Nephron (organoid): ENCODE measurements at regions not wholly inside any gene's neighbourhood (a gene's known extent, or its start where the extent isn't known, plus 50 kb on each side); places are given as distances from the start of the nearest gene placed in this dataset.

Experiments used
- H3K27ac Mint-ChIP-seq, 3 experiments: 2 replicates each; pipeline ENCODE4 v1.8.0; 2020; ENCODE audit warnings: mixed read lengths in 3 of 3, mild to moderate bottlenecking in 2 of 3, moderate library complexity in 1 of 3
- H3K27me3 Mint-ChIP-seq: 2 replicates; pipeline ENCODE4 v1.8.0; 2021; ENCODE audit warnings: low read depth, mild to moderate bottlenecking, moderate library complexity, mixed read lengths
- H3K36me3 Mint-ChIP-seq: 2 replicates; pipeline ENCODE4 v1.8.0; 2020; ENCODE audit warnings: low read depth, mixed read lengths
- H3K4me1 Mint-ChIP-seq: 2 replicates; pipeline ENCODE4 v1.8.0; 2020; ENCODE audit warnings: mixed read lengths
- H3K4me3 Mint-ChIP-seq, 3 experiments: 2 replicates each; pipeline ENCODE4 v1.8.0; 2020; ENCODE audit warnings: mild to moderate bottlenecking in 3 of 3, mixed read lengths in 3 of 3, moderate library complexity in 2 of 3
- H3K9me3 Mint-ChIP-seq: 2 replicates; pipeline ENCODE4 v1.8.0; 2020; ENCODE audit warnings: mixed read lengths
- TF ChIP-seq, protein P1 (sequence below), 3 experiments: fragments of 200-600 bp; sonication (generic); IDR thresholded peaks; one replicate each; pipeline ENCODE4 v1.5.0; 2021; ENCODE audit warnings: antibody characterized with exemption in 3 of 3; ENCODE audit not compliant: unreplicated experiment in 3 of 3

- Mint-ChIP-seq H3K4me1 (no peaks in the 10 kb centered on the region), H3K9me3 (no peaks in the 10 kb centered on the region), H3K27me3 (no peaks in the 10 kb centered on the region), H3K36me3 (no peaks in the 10 kb centered on the region), H3K27ac (no peak overlapping the region), H3K4me3 (no peak overlapping the region)
- TF ChIP-seq, protein P1, sequence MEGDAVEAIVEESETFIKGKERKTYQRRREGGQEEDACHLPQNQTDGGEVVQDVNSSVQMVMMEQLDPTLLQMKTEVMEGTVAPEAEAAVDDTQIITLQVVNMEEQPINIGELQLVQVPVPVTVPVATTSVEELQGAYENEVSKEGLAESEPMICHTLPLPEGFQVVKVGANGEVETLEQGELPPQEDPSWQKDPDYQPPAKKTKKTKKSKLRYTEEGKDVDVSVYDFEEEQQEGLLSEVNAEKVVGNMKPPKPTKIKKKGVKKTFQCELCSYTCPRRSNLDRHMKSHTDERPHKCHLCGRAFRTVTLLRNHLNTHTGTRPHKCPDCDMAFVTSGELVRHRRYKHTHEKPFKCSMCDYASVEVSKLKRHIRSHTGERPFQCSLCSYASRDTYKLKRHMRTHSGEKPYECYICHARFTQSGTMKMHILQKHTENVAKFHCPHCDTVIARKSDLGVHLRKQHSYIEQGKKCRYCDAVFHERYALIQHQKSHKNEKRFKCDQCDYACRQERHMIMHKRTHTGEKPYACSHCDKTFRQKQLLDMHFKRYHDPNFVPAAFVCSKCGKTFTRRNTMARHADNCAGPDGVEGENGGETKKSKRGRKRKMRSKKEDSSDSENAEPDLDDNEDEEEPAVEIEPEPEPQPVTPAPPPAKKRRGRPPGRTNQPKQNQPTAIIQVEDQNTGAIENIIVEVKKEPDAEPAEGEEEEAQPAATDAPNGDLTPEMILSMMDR (IDR thresholded peaks at IDR 0.05; ENCODE audit: unreplicated experiment in 3 of 3) = no peak
Observed at GRCh38 chr14:48842785-48843184, 743.4 kb downstream of the RPS29 start.

GRCh38 chr14:48826058-48826457 lies 760.1 kb downstream of the RPS29 start:
- Mint-ChIP-seq H3K27ac (no peak overlapping the region), H3K36me3 (no peaks in the 10 kb centered on the region), H3K4me3 (no peak overlapping the region), H3K9me3 (no peaks in the 10 kb centered on the region), H3K4me1 (no peaks in the 10 kb centered on the region), H3K27me3 (no peaks in the 10 kb centered on the region)
- TF ChIP-seq, protein P1 (IDR thresholded peaks at IDR 0.05; ENCODE audit: unreplicated experiment in 3 of 3) = no peak

GRCh38 chr14:48814562-48814961 lies 771.6 kb downstream of the RPS29 start:
- H3K9me3 Mint-ChIP-seq = no peaks in the 10 kb centered on the region
- H3K36me3 Mint-ChIP-seq = no peaks in the 10 kb centered on the region
- no peak overlapping the region for H3K27ac Mint-ChIP-seq
- no peaks in the 10 kb centered on the region for H3K4me1 Mint-ChIP-seq
- no peaks in the 10 kb centered on the region for H3K27me3 Mint-ChIP-seq
- no peak overlapping the region for H3K4me3 Mint-ChIP-seq
- TF ChIP-seq, protein P1 (IDR thresholded peaks at IDR 0.05; ENCODE audit: unreplicated experiment in 3 of 3) = no peak

DNA sequence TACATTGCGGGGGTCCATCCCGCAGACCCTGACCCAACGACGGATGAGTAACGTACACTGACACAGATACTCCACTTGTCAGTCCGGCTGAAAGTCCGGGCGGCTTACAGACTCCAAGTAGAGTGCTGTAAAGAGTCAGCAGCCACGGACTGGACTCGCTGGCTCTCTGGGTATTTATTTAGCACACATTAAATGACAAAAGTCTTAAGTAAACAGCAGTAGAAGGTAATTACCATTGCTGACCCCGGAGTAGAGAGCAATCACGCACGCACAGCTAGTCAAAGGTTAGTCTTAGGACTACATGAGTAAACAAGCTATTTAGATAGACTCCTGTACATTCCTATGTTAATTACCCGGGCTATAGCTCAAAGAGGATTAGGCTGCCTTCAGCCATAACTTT lies 780.9 kb downstream of the RPS29 start:
- Mint-ChIP-seq H3K36me3 (peaks cover 4% of the 10 kb centered on the region), H3K9me3 (peaks cover 21% of the 10 kb centered on the region), H3K27ac (no peak overlapping the region), H3K4me1 (no peaks in the 10 kb centered on the region), H3K4me3 (no peak overlapping the region), H3K27me3 (peaks cover 5% of the 10 kb centered on the region)
- TF ChIP-seq, protein P1 (IDR thresholded peaks at IDR 0.05; ENCODE audit: unreplicated experiment in 3 of 3) = no peak

DNA sequence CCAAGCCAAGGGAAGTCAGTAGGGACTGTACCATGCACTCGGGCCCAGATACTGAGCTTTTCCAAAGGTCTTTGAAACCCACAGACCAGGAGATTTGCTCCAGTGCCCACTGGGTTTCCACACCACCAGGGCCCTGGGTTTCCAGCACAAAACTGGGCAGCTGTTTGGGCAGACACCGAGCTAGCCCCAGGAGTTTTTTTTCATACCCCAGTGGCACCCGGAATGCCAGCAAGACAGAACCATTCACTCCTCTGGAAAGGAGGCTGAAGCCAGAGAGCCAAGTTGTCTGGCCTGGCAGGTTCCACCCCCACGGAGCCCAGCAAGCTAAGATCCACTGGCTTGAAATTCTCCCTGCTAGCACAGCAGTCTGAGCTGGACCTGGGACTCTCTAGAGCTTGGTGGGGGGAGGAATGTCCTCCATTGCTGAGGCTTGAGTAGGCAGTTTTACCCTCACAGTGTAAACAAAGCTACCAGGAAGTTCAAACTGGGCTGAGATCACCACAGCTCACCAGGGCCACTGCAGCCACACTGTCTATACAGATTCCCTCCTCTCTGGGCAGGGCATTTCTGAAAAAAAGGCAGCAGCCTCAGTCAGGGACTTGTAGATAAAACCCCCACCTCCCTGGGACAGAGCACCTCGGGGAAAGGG lies 793.7 kb downstream of the RPS29 start:
- no peaks in the 10 kb centered on the region for H3K4me1 Mint-ChIP-seq
- H3K36me3 Mint-ChIP-seq = no peaks in the 10 kb centered on the region
- H3K4me3 Mint-ChIP-seq = no peak overlapping the region
- H3K27ac Mint-ChIP-seq = no peak overlapping the region
- H3K27me3 Mint-ChIP-seq = no peaks in the 10 kb centered on the region
- H3K9me3 Mint-ChIP-seq = peaks cover 17% of the 10 kb centered on the region
- TF ChIP-seq, protein P1 (IDR thresholded peaks at IDR 0.05; ENCODE audit: unreplicated experiment in 3 of 3) = no peak

DNA sequence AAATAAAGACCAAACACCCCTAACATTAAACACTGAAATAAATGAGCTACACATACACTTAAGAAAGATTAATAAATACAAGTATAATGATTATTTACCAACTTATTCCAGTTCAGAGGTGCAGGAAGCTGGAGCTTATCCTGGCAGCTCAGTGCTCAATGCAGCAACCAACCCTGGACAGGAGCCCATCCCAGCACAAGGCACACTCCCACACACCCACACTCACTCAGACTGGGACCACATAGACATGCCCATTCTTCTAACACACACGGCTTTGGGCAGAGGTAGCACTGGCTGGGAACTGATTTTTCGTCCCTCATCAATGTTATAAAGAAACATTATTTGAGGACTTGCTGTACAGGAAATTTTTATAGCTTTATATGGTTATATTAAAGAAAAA lies 797.4 kb downstream of the RPS29 start:
- Mint-ChIP-seq H3K36me3 (no peaks in the 10 kb centered on the region), H3K9me3 (peaks cover 5% of the 10 kb centered on the region), H3K27me3 (no peaks in the 10 kb centered on the region), H3K4me1 (no peaks in the 10 kb centered on the region), H3K4me3 (no peak overlapping the region), H3K27ac (no peak overlapping the region)
- TF ChIP-seq, protein P1 (IDR thresholded peaks at IDR 0.05; ENCODE audit: unreplicated experiment in 3 of 3) = no peak
